ENCODE measurements at regions not wholly inside any gene's neighbourhood (a gene's known extent, or its start where the extent isn't known, plus 50 kb on each side); places are given as distances from the start of the nearest gene placed in this dataset.

GRCh38 chr5:175195698-175196656 is 248.0 kb downstream of the DRD1 start:
- H3K23ac ChIP-seq (ENCODE audit: low read depth, low read length): no peak overlapping the region
- peak overlapping the region; percentile 8; the same call in 1 of the 3 replicates for H2BK15ac ChIP-seq (ENCODE audit: low read depth, low read length)
- peak overlapping the region; percentile 23 for H2BK120ac ChIP-seq (ENCODE audit: low read depth, low read length)
- POLR2A ChIA-PET (ENCODE audit: unreplicated experiment): no interaction called here
- H3K4me2 ChIP-seq (ENCODE audit: low read depth, low read length): no peak overlapping the region
- H3K27ac ChIP-seq (ENCODE audit: insufficient read depth, low read length): no peak overlapping the region
- no peak overlapping the region for H4K5ac ChIP-seq (ENCODE audit: low read depth, low read length)
- dilution Hi-C loops (cut with HindIII; ENCODE audit: low sequenced_read_pairs, unreplicated experiment) (no loop called here), in situ Hi-C loops (cut with MboI; ENCODE audit: low sequenced_read_pairs) (no loop called here), intact Hi-C loops (cut with micrococcal nuclease) (no loop called here)
- H3K79me1 ChIP-seq (ENCODE audit: low read depth in 1 of 2, low read length in 2 of 2): no peaks in the 10 kb centered on the region
- H3K18ac ChIP-seq (ENCODE audit: low read depth, low read length): no peak overlapping the region; the same call in 1 of the 2 replicates
- H4K8ac ChIP-seq (ENCODE audit: low read depth in 2 of 2, low read length in 2 of 2): peak overlapping the region in 1 of 2 experiments; percentile 52; a peak in 1 of 4 replicates
- no peak overlapping the region for H3K9ac ChIP-seq (ENCODE audit: low read depth, low read length)
- no peak overlapping the region for H2BK5ac ChIP-seq (ENCODE audit: low read depth, low read length, poor library complexity, severe bottlenecking)
- H2AK9ac ChIP-seq (replicated peaks; ENCODE audit: low read depth, low read length, poor library complexity): no peak overlapping the region
- DNase-seq: peak; percentile 35
- H3K14ac ChIP-seq (replicated peaks; ENCODE audit: low read depth, low read length): no peak overlapping the region
- H3K56ac ChIP-seq (ENCODE audit: extremely low read depth, insufficient read depth, low read length): no peak overlapping the region
- 0 out of 2 replicates have a peak overlapping the region, but pooled peaks have one; percentile 4 for H3K4ac ChIP-seq (ENCODE audit: low read depth, low read length)
- H3K9me3 ChIP-seq (ENCODE audit: control insufficient read depth, insufficient read depth, low read length): 0 out of 2 replicates have a peak, but pooled peaks cover 2% of the 10 kb centered on the region
- no TSS peak for BruUV-seq (replicated peaks)
- H3K4me1 ChIP-seq (ENCODE audit: control insufficient read depth, insufficient read depth, low read length): peaks cover 5% of the 10 kb centered on the region; the same call in 1 of the 2 replicates
- H2BK20ac ChIP-seq (ENCODE audit: low read depth, low read length): peak overlapping the region; percentile 32
- H2AK5ac ChIP-seq (ENCODE audit: low read depth, low read length): no peak overlapping the region
- no peaks in the 10 kb centered on the region for H4K20me1 ChIP-seq (ENCODE audit: insufficient read depth, low read length)
- no CpG with 5 or more reads among the region's 11 CpGs for WGBS, 2 experiments (ENCODE audit: extremely low coverage in 2 of 2, insufficient read length in 1 of 2)
- no peak overlapping the region for H3K4me3 ChIP-seq (ENCODE audit: insufficient read depth, low read depth, low read length)
- peak; percentile 51 for ATAC-seq (ENCODE audit: low read depth)
- H3K27me3 ChIP-seq (ENCODE audit: control insufficient read depth, insufficient read depth, low read length): no peaks in the 10 kb centered on the region
- no peaks in the 10 kb centered on the region for H3K36me3 ChIP-seq (ENCODE audit: control insufficient read depth, insufficient read depth, low read length)
- CTCF ChIA-PET: interaction anchor here (0.5 to 1.2 kb wide), 2 partner anchors 9 to 211 kb away, joined by 3 read pairs; no protein-coding TSS in a partner anchor
- no peak overlapping the region for H2AFZ ChIP-seq (replicated peaks; ENCODE audit: low read length, poor library complexity)
- H4K91ac ChIP-seq (ENCODE audit: insufficient read depth, low read depth, low read length): peak overlapping the region; percentile 62; the same call in 1 of the 2 replicates
- no peaks in the 10 kb centered on the region for H3K9me1 ChIP-seq (ENCODE audit: insufficient read depth, low read length)
- TF ChIP-seq CEBPB (IDR thresholded peaks at IDR 0.05; ENCODE audit: low read depth, low read length): peak; percentile 46; the same call in 1 of the 2 replicates
- no peak for TF ChIP-seq RFX5 (IDR thresholded peaks at IDR 0.05; ENCODE audit: low read depth, low read length)
- TF ChIP-seq MXI1 (IDR thresholded peaks at IDR 0.05; ENCODE audit: borderline replicate concordance, low read depth, low read length): no peak
- no peak for TF ChIP-seq CHD1 (IDR thresholded peaks at IDR 0.05; ENCODE audit: low read depth, low read length)
- TF ChIP-seq CTCF (conservative IDR thresholded peaks at IDR 0.05; ENCODE audit: low read depth, low read length): no peak
- no peak for TF ChIP-seq RAD21 (IDR thresholded peaks at IDR 0.05; ENCODE audit: low read length)
- TF ChIP-seq FOS (IDR thresholded peaks at IDR 0.05; ENCODE audit: low read depth, low read length): no peak
- TF ChIP-seq POLR2A (IDR thresholded peaks at IDR 0.05; ENCODE audit: low read depth, low read length): no peak
- no peak for TF ChIP-seq SMC3 (IDR thresholded peaks at IDR 0.05; ENCODE audit: low read depth, low read length)
- TF ChIP-seq BHLHE40 (IDR thresholded peaks at IDR 0.05; ENCODE audit: low read depth, low read length): no peak
- TF ChIP-seq NFE2L2 (IDR thresholded peaks at IDR 0.05; ENCODE audit: low read depth, low read length): peak; percentile 80
- TF ChIP-seq RCOR1 (IDR thresholded peaks at IDR 0.05; ENCODE audit: insufficient replicate concordance, low read length): no peak
- TF ChIP-seq MAFK (IDR thresholded peaks at IDR 0.05; ENCODE audit: low read depth, low read length): peak; percentile 64
- TF ChIP-seq MAZ (IDR thresholded peaks at IDR 0.05; ENCODE audit: borderline replicate concordance, low read depth, low read length): no peak
- no peak for TF ChIP-seq USF2 (IDR thresholded peaks at IDR 0.05; ENCODE audit: low read depth, low read length)
